ENCODE measurements at regions not wholly inside any gene's neighbourhood (a gene's known extent, or its start where the extent isn't known, plus 50 kb on each side); places are given as distances from the start of the nearest gene placed in this dataset.

GRCh38 chrX:20637351-20637750 is 370.6 kb upstream of the RPS6KA3 start:
- POLR2A ChIA-PET, result no interaction called here
- H4K20me1 ChIP-seq (ENCODE audit: insufficient read depth), result no peaks in the 10 kb centered on the region
- H3K9me3 ChIP-seq (ENCODE audit: control insufficient read depth in 1 of 2, insufficient read depth in 1 of 2, low read depth in 1 of 2, low read length in 2 of 2), result no peaks in the 10 kb centered on the region
- RAD21 ChIA-PET (ENCODE audit: low non-redundant PET in 1 of 2, low total read pairs in 2 of 2, uncharacterized antibody in 2 of 2, unreplicated experiment in 2 of 2), result no interaction called here
- H3K4me1 ChIP-seq (ENCODE audit: control insufficient read depth in 1 of 2, insufficient read depth in 2 of 2, low read length in 2 of 2), result no peaks in the 10 kb centered on the region
- no peaks in the 10 kb centered on the region for H3K9me2 ChIP-seq (ENCODE audit: insufficient read depth)
- BruUV-seq (replicated peaks), result no TSS peak
- H2AFZ ChIP-seq (ENCODE audit: low read depth, low read length, poor library complexity, severe bottlenecking), result no peak overlapping the region
- intact Hi-C loops (cut with micrococcal nuclease), result no loop called here
- CTCF ChIA-PET, result no interaction called here
- ATAC-seq (no peak), DNase-seq (ENCODE audit: low read depth, low spot score) (no peak)
- no peak for TF ChIP-seq ELF1 (IDR thresholded peaks at IDR 0.05; ENCODE audit: borderline replicate concordance, low read depth)
- no peak for TF ChIP-seq SRF (IDR thresholded peaks at IDR 0.05; ENCODE audit: low read depth)
- TF ChIP-seq EGR1 (IDR thresholded peaks at IDR 0.05; ENCODE audit: low read depth), result no peak
- no peak for TF ChIP-seq SP1 (IDR thresholded peaks at IDR 0.05; ENCODE audit: low read depth)
- TF ChIP-seq POLR2AphosphoS5 (IDR thresholded peaks at IDR 0.05; ENCODE audit: low read depth, low read length), result no peak
- no peak for TF ChIP-seq REST (IDR thresholded peaks at IDR 0.05; ENCODE audit: low read depth)
- no peak for TF ChIP-seq EZH2phosphoT487 (IDR thresholded peaks at IDR 0.05; ENCODE audit: borderline replicate concordance)
- TF ChIP-seq RAD21 (IDR thresholded peaks at IDR 0.05; ENCODE audit: low read depth), result no peak
- TF ChIP-seq CTCF (IDR thresholded peaks at IDR 0.05 in 2 of 3, conservative IDR thresholded peaks at IDR 0.05 in 1 of 3; ENCODE audit: borderline replicate concordance in 1 of 3, insufficient read depth in 1 of 3, low read depth in 2 of 3, low read length in 2 of 3), result no peak
- TF ChIP-seq POLR2A (IDR thresholded peaks at IDR 0.05; ENCODE audit: borderline replicate concordance, extremely low read depth, insufficient read depth, insufficient read length), result no peak
- no peak overlapping the region for H3K4me2 ChIP-seq (ENCODE audit: low read length)
- H3K9ac ChIP-seq (ENCODE audit: low read length), result no peak overlapping the region
- H3K79me2 ChIP-seq (ENCODE audit: insufficient read depth, low read length), result no peaks in the 10 kb centered on the region
- H3K36me3 ChIP-seq (ENCODE audit: control insufficient read depth in 1 of 2, insufficient read depth in 2 of 2, low read length in 2 of 2), result no peaks in the 10 kb centered on the region
- H3K4me3 ChIP-seq (replicated peaks in 1 of 2; ENCODE audit: low read depth in 1 of 2, low read length in 2 of 2), result no peak overlapping the region
- H3K27ac ChIP-seq (ENCODE audit: low read depth, low read length), result no peak overlapping the region
- H3K27me3 ChIP-seq (ENCODE audit: insufficient read depth, low read length), result no peaks in the 10 kb centered on the region
